Suprapubic skin (tissue), 4 donors: ENCODE measurements at regions not wholly inside any gene's neighbourhood (a gene's known extent, or its start where the extent isn't known, plus 50 kb on each side); places are given as distances from the start of the nearest gene placed in this dataset.

ENCODE experiments used
- DNase-seq, 2 donors: peaks; one replicate each; pipeline ENCODE4 v3.0.0-alpha.2; 2019; ENCODE audit warnings: low spot score in 2 of 2
- H3K27ac ChIP-seq: fragments of 200-600 bp; sonication (generic); one replicate; pipeline ENCODE4 v1.5.1; 2019
- H3K27me3 ChIP-seq: fragments of 200-600 bp; sonication (generic); one replicate; pipeline ENCODE4 v1.5.1; 2019
- H3K36me3 ChIP-seq: fragments of 200-600 bp; sonication (generic); one replicate; pipeline ENCODE4 v1.5.1; 2019
- H3K4me1 ChIP-seq: fragments of 200-600 bp; sonication (generic); one replicate; pipeline ENCODE4 v1.5.1; 2019
- H3K4me3 ChIP-seq: fragments of 200-600 bp; sonication (generic); one replicate; pipeline ENCODE4 v1.5.1; 2019; ENCODE audit warnings: mild to moderate bottlenecking
- H3K9me3 ChIP-seq: fragments of 200-600 bp; sonication (generic); one replicate; pipeline ENCODE4 v1.5.1; 2019
- CTCF ChIP-seq, 2 donors: fragments of 200-600 bp in 1 of 2; fragments of 450-650 bp in 1 of 2; sonication (generic) in 1 of 2; IDR thresholded peaks; one replicate each; pipeline ENCODE4 v1.5.1; 2016 to 2019; ENCODE audit warnings: antibody characterized with exemption in 2 of 2, mild to moderate bottlenecking in 1 of 2, moderate library complexity in 1 of 2
- EP300 ChIP-seq: sonication (generic); formaldehyde crosslinking; IDR thresholded peaks from one replicate; pipeline ENCODE4 v1.6.1; 2017; ENCODE audit warnings: antibody characterized with exemption
- POLR2A ChIP-seq, 2 donors: fragments of 450-650 bp; IDR thresholded peaks; one replicate each; pipeline ENCODE4 v1.6.1; 2017; ENCODE audit warnings: antibody characterized with exemption in 2 of 2, mild to moderate bottlenecking in 2 of 2, moderate library complexity in 2 of 2
- POLR2AphosphoS5 ChIP-seq, 3 donors: sonication (generic); formaldehyde crosslinking; IDR thresholded peaks; one replicate each; pipeline ENCODE4 v1.6.1; 2017; ENCODE audit warnings: antibody characterized with exemption in 3 of 3
- WGBS: methylation state at CpG from one replicate; pipeline ENCODE4 v1.1.5; 2018; 5-methylcytosine and 5-hydroxymethylcytosine counted together

GRCh38 chr22:44438481-44439131 lies 59.4 kb downstream of the RTL6 start:
- WGBS = 84% methylated on average over 19 of the region's 20 CpGs
- Histone ChIP-seq H3K4me1 (no peaks in the 10 kb centered on the region), H3K36me3 (no peaks in the 10 kb centered on the region), H3K27me3 (no peaks in the 10 kb centered on the region), H3K4me3 (no peak overlapping the region), H3K27ac (no peak overlapping the region), H3K9me3 (no peaks in the 10 kb centered on the region)
- TF ChIP-seq CTCF (IDR thresholded peaks at IDR 0.05) = no peak
- TF ChIP-seq POLR2AphosphoS5 (IDR thresholded peaks at IDR 0.05) = no peak
- DNase-seq = no peak

- H3K9me3 ChIP-seq = no peaks in the 10 kb centered on the region
- H3K4me3 ChIP-seq = no peak overlapping the region
- TF ChIP-seq POLR2AphosphoS5 (IDR thresholded peaks at IDR 0.05) (no peak), POLR2A (IDR thresholded peaks at IDR 0.05) (no peak), CTCF (IDR thresholded peaks at IDR 0.05) (no peak), EP300 (no peak)
- H3K4me1 ChIP-seq = no peaks in the 10 kb centered on the region
- 85% methylated on average over 8 of the region's 14 CpGs for WGBS
- DNase-seq = no peak
- H3K36me3 ChIP-seq = no peaks in the 10 kb centered on the region
- H3K27me3 ChIP-seq = no peaks in the 10 kb centered on the region
- no peak overlapping the region for H3K27ac ChIP-seq
These were observed 60.0 kb downstream of the RTL6 start for GRCh38 chr22:44438056-44438455.

GRCh38 chr22:44437216-44438055 lies 60.6 kb downstream of the RTL6 start:
- no peaks in the 10 kb centered on the region for H3K27me3 ChIP-seq
- no peaks in the 10 kb centered on the region for H3K4me1 ChIP-seq
- H3K4me3 ChIP-seq = no peak overlapping the region
- TF ChIP-seq POLR2A (IDR thresholded peaks at IDR 0.05) (no peak), CTCF (IDR thresholded peaks at IDR 0.05) (no peak), POLR2AphosphoS5 (IDR thresholded peaks at IDR 0.05) (no peak), EP300 (no peak)
- no peaks in the 10 kb centered on the region for H3K36me3 ChIP-seq
- 96% methylated on average over 16 of the region's 21 CpGs for WGBS
- DNase-seq = no peak
- H3K27ac ChIP-seq = no peak overlapping the region
- H3K9me3 ChIP-seq = no peaks in the 10 kb centered on the region

GRCh38 chr22:44436736-44437135 lies 61.3 kb downstream of the RTL6 start:
- Histone ChIP-seq H3K4me1 (no peaks in the 10 kb centered on the region), H3K27me3 (no peaks in the 10 kb centered on the region), H3K27ac (no peak overlapping the region), H3K9me3 (no peaks in the 10 kb centered on the region), H3K36me3 (no peaks in the 10 kb centered on the region), H3K4me3 (no peak overlapping the region)
- TF ChIP-seq CTCF (IDR thresholded peaks at IDR 0.05) = no peak
- no peak for TF ChIP-seq EP300
- no peak for TF ChIP-seq POLR2AphosphoS5 (IDR thresholded peaks at IDR 0.05)
- WGBS = 76% methylated on average over 8 of the region's 8 CpGs
- no peak for DNase-seq

GRCh38 chr22:44431256-44431655 lies 66.8 kb downstream of the RTL6 start:
- TF ChIP-seq EP300 = no peak
- TF ChIP-seq POLR2AphosphoS5 (IDR thresholded peaks at IDR 0.05) = no peak
- no peak for TF ChIP-seq CTCF (IDR thresholded peaks at IDR 0.05)
- no peak for TF ChIP-seq POLR2A (IDR thresholded peaks at IDR 0.05)
- no peak overlapping the region for H3K27ac ChIP-seq
- 92% methylated on average over 4 of the region's 4 CpGs for WGBS
- no peak overlapping the region for H3K4me3 ChIP-seq
- H3K4me1 ChIP-seq = no peaks in the 10 kb centered on the region
- H3K36me3 ChIP-seq = no peaks in the 10 kb centered on the region
- H3K9me3 ChIP-seq = no peaks in the 10 kb centered on the region
- no peak for DNase-seq
- H3K27me3 ChIP-seq = peaks cover 15% of the 10 kb centered on the region
